ENCODE measurements at regions not wholly inside any gene's neighbourhood (a gene's known extent, or its start where the extent isn't known, plus 50 kb on each side); places are given as distances from the start of the nearest gene placed in this dataset.

GRCh38 chr5:155150012-155150411 lies 136.5 kb downstream of the KIF4B start:
- no peak for DNase-seq (ENCODE audit: low read depth, low spot score)
- CTCF ChIA-PET, result interaction anchor here (1.0 to 1.3 kb wide), 2 partner anchors 10 to 177 kb away, joined by 3 read pairs; no protein-coding TSS in a partner anchor
- Histone ChIP-seq H3K4me2 (ENCODE audit: insufficient read depth, low read length) (no peak overlapping the region), H3K27ac (ENCODE audit: insufficient read depth, low read depth, low read length) (no peak overlapping the region), H3K4me1 (ENCODE audit: control insufficient read depth, extremely low read depth, insufficient read depth, low read length) (no peaks in the 10 kb centered on the region), H3K9me1 (replicated peaks; ENCODE audit: control insufficient read depth, extremely low read depth, insufficient read depth, low read length) (no peaks in the 10 kb centered on the region), H3K79me2 (ENCODE audit: control insufficient read depth, insufficient read depth, low read length) (no peaks in the 10 kb centered on the region), H4K20me1 (replicated peaks; ENCODE audit: control insufficient read depth, extremely low read depth, insufficient read depth, low read length) (no peaks in the 10 kb centered on the region), H2AFZ (ENCODE audit: low read depth, low read length) (no peak overlapping the region), H3K4me3 (replicated peaks in 1 of 3; ENCODE audit: insufficient read depth in 1 of 3, low read depth in 1 of 3, low read length in 3 of 3) (no peak overlapping the region), H3K9ac (replicated peaks; ENCODE audit: extremely low read depth, insufficient read depth, low read length) (no peak overlapping the region), H3K27me3 (ENCODE audit: control insufficient read depth in 2 of 2, insufficient read depth in 2 of 2, low read length in 2 of 2) (peaks cover 4 to 5% of the 10 kb centered on the region in 2 experiments), H3K9me3 (replicated peaks; ENCODE audit: control insufficient read depth, insufficient read depth, low read length) (no peaks in the 10 kb centered on the region), H3K36me3 (ENCODE audit: control insufficient read depth in 2 of 2, extremely low read depth in 1 of 2, insufficient read depth in 2 of 2, low read length in 2 of 2) (no peaks in the 10 kb centered on the region)
- POLR2A ChIA-PET, result no interaction called here
- TF ChIP-seq FOS (IDR thresholded peaks at IDR 0.05; ENCODE audit: borderline replicate concordance, insufficient read depth, low read length), result no peak
- TF ChIP-seq GATA2 (IDR thresholded peaks at IDR 0.05; ENCODE audit: insufficient read depth, insufficient read length, low read depth, low read length), result no peak
- TF ChIP-seq, protein P1, sequence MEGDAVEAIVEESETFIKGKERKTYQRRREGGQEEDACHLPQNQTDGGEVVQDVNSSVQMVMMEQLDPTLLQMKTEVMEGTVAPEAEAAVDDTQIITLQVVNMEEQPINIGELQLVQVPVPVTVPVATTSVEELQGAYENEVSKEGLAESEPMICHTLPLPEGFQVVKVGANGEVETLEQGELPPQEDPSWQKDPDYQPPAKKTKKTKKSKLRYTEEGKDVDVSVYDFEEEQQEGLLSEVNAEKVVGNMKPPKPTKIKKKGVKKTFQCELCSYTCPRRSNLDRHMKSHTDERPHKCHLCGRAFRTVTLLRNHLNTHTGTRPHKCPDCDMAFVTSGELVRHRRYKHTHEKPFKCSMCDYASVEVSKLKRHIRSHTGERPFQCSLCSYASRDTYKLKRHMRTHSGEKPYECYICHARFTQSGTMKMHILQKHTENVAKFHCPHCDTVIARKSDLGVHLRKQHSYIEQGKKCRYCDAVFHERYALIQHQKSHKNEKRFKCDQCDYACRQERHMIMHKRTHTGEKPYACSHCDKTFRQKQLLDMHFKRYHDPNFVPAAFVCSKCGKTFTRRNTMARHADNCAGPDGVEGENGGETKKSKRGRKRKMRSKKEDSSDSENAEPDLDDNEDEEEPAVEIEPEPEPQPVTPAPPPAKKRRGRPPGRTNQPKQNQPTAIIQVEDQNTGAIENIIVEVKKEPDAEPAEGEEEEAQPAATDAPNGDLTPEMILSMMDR (IDR thresholded peaks at IDR 0.05; ENCODE audit: extremely low read depth in 1 of 2, insufficient read depth in 1 of 2, low read depth in 1 of 2, low read length in 2 of 2), result no peak
- no peak for TF ChIP-seq POLR2A (IDR thresholded peaks at IDR 0.05; ENCODE audit: low read depth, low read length)
- no peak for TF ChIP-seq POLR2AphosphoS5 (IDR thresholded peaks at IDR 0.05; ENCODE audit: insufficient read depth, low read depth, low read length)
- no peak for TF ChIP-seq MAX (IDR thresholded peaks at IDR 0.05; ENCODE audit: insufficient read depth, insufficient read length)
- TF ChIP-seq MYC (IDR thresholded peaks at IDR 0.05; ENCODE audit: low read depth, low read length), result no peak
- no peak for TF ChIP-seq JUN (IDR thresholded peaks at IDR 0.05; ENCODE audit: borderline replicate concordance, insufficient read depth, insufficient read length, low read depth)
- no peak for TF ChIP-seq EZH2 (IDR thresholded peaks at IDR 0.05; ENCODE audit: borderline replicate concordance, low read depth, low read length, severe bottlenecking)
- no TSS peak for BruUV-seq (replicated peaks)
- dilution Hi-C loops (cut with MboI; ENCODE audit: extremely low pct_ligation_motif_present, low sequenced_read_pairs), result no loop called here
- no peak for FAIRE-seq
- intact Hi-C loops (cut with micrococcal nuclease), result no loop called here

All from endothelial cell of umbilical vein (primary cell).